ENCODE measurements at regions not wholly inside any gene's neighbourhood (a gene's known extent, or its start where the extent isn't known, plus 50 kb on each side); places are given as distances from the start of the nearest gene placed in this dataset.

DNA sequence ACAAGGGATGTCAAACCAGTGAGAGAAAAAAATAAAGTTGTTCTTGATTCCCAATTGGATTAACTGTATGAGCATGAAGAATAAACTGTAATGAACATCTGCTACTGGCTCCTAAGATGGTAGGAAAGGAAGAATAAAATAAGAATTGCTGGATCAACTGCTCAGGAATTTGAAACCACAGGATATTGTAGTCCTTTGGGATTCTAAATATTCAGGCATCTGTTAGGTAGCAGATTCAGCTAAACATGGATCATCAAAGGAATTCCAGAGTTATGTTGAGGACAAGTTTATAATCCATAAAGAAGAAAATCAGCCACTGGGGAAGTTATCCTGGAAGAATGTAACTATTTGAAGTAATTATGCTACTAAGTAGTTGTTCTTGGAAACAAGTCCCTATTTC lies 65.8 kb downstream of the ISL1 start:
- no peaks in the 10 kb centered on the region for H3K36me3 ChIP-seq (ENCODE audit: control insufficient read depth in 4 of 4, insufficient read depth in 4 of 4, low read length in 4 of 4)
- no peaks in the 10 kb centered on the region for H3K27me3 ChIP-seq (ENCODE audit: control insufficient read depth in 3 of 3, insufficient read depth in 3 of 3, low read length in 2 of 3)
- no peak overlapping the region for H3K27ac ChIP-seq (ENCODE audit: low read depth in 1 of 2, low read length in 1 of 2)
- no peak for TF ChIP-seq CTCF (IDR thresholded peaks at IDR 0.05; ENCODE audit: control extremely low read depth, extremely low read depth)
- no peaks in the 10 kb centered on the region for H3K4me1 ChIP-seq (ENCODE audit: control insufficient read depth in 5 of 5, insufficient read depth in 5 of 5, low read length in 5 of 5)
- DNase-seq (no peak), ATAC-seq (ENCODE audit: insufficient read depth, low FRiP score) (no peak)
- H3K4me3 ChIP-seq, result no peak overlapping the region
- H3K9ac ChIP-seq (ENCODE audit: insufficient read depth in 1 of 2, low read length in 2 of 2), result no peak overlapping the region
- no peaks in the 10 kb centered on the region for H3K9me3 ChIP-seq (ENCODE audit: control insufficient read depth in 4 of 4, insufficient read depth in 3 of 4, low read length in 3 of 4)

DNA sequence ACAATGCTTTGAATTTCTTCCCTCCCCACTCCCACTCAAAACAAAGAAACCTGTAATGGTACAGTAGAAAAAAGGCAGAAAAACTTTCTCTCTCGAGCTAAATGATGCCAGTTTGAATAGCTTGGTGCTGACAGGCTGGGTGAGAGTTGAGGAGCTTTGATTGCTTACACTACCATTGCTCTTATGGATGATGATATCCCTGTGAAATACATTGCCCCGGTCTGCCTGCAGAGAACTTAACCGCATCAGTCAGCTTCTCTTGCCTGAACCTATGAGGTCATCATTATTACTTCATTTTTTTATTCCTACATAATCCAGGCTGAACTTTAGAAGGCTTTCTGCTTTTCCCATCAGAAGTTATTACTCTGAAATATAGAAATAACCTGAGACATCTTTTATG lies 69.3 kb downstream of the ISL1 start:
- ATAC-seq (ENCODE audit: insufficient read depth, low FRiP score), result no peak
- Histone ChIP-seq H3K4me3 (no peak overlapping the region), H3K9ac (ENCODE audit: insufficient read depth in 1 of 2, low read length in 2 of 2) (no peak overlapping the region), H3K27ac (ENCODE audit: low read depth in 1 of 2, low read length in 1 of 2) (no peak overlapping the region), H3K27me3 (ENCODE audit: control insufficient read depth in 3 of 3, insufficient read depth in 3 of 3, low read length in 2 of 3) (no peaks in the 10 kb centered on the region), H3K4me1 (ENCODE audit: control insufficient read depth in 5 of 5, insufficient read depth in 5 of 5, low read length in 5 of 5) (no peaks in the 10 kb centered on the region), H3K9me3 (ENCODE audit: control insufficient read depth in 4 of 4, insufficient read depth in 3 of 4, low read length in 3 of 4) (peaks cover 0 to 3% (median 0%) of the 10 kb centered on the region in 4 donors), H3K36me3 (ENCODE audit: control insufficient read depth in 4 of 4, insufficient read depth in 4 of 4, low read length in 4 of 4) (no peaks in the 10 kb centered on the region)
- no peak for TF ChIP-seq CTCF (IDR thresholded peaks at IDR 0.05; ENCODE audit: control extremely low read depth, extremely low read depth)
- 65 to 85% methylated on average over 3 of the region's 3 CpGs for WGBS, 2 donors
- DNase-seq, result no peak

DNA sequence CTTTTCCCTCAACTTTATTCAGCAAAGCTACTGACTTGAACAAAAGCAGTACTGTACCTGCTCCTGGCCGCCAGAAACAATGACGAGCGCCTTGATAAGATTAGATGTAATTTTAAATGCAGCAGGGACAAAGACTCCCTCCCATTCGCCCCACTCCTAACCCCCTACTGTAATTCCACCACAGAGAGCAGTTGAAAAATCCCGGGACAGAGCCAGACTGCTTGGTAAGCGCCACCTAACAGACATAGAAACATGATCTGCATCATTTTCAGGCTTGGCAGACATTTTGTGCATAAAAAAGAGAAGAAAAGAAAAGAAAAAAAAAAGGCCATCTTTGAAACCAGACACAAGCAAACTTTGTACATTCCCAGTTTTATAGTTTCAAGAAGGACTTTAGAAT lies 81.9 kb downstream of the ISL1 start:
- ATAC-seq (ENCODE audit: insufficient read depth, low FRiP score) (no peak), DNase-seq (peak; percentile 34 to 51 (median 38))
- no peak overlapping the region for H3K4me3 ChIP-seq
- no peaks in the 10 kb centered on the region for H3K36me3 ChIP-seq (ENCODE audit: control insufficient read depth in 4 of 4, insufficient read depth in 4 of 4, low read length in 4 of 4)
- TF ChIP-seq CTCF (IDR thresholded peaks at IDR 0.05; ENCODE audit: control extremely low read depth, extremely low read depth), result no peak
- no peak overlapping the region for H3K9ac ChIP-seq (ENCODE audit: insufficient read depth in 1 of 2, low read length in 2 of 2)
- peaks cover 0 to 7% (median 0%) of the 10 kb centered on the region in 5 donors for H3K4me1 ChIP-seq (ENCODE audit: control insufficient read depth in 5 of 5, insufficient read depth in 5 of 5, low read length in 5 of 5)
- no peak overlapping the region for H3K27ac ChIP-seq (ENCODE audit: low read depth in 1 of 2, low read length in 1 of 2)
- WGBS, 2 donors, result 29 to 36% methylated on average over 6 of the region's 6 CpGs
- no peaks in the 10 kb centered on the region for H3K27me3 ChIP-seq (ENCODE audit: control insufficient read depth in 3 of 3, insufficient read depth in 3 of 3, low read length in 2 of 3)
- no peaks in the 10 kb centered on the region for H3K9me3 ChIP-seq (ENCODE audit: control insufficient read depth in 4 of 4, insufficient read depth in 3 of 4, low read length in 3 of 4)

- no peaks in the 10 kb centered on the region for H3K27me3 ChIP-seq (ENCODE audit: control insufficient read depth in 3 of 3, insufficient read depth in 3 of 3, low read length in 2 of 3)
- H3K9ac ChIP-seq (ENCODE audit: insufficient read depth in 1 of 2, low read length in 2 of 2), result no peak overlapping the region
- H3K4me3 ChIP-seq, result no peak overlapping the region
- WGBS, 2 donors, result 83 to 85% methylated on average over 2 of the region's 2 CpGs
- no peaks in the 10 kb centered on the region for H3K36me3 ChIP-seq (ENCODE audit: control insufficient read depth in 4 of 4, insufficient read depth in 4 of 4, low read length in 4 of 4)
- ATAC-seq (ENCODE audit: insufficient read depth, low FRiP score) (no peak), DNase-seq (no peak)
- TF ChIP-seq CTCF (IDR thresholded peaks at IDR 0.05; ENCODE audit: control extremely low read depth, extremely low read depth), result no peak
- no peaks in the 10 kb centered on the region for H3K9me3 ChIP-seq (ENCODE audit: control insufficient read depth in 4 of 4, insufficient read depth in 3 of 4, low read length in 3 of 4)
- peaks cover 0 to 7% (median 0%) of the 10 kb centered on the region in 5 donors for H3K4me1 ChIP-seq (ENCODE audit: control insufficient read depth in 5 of 5, insufficient read depth in 5 of 5, low read length in 5 of 5)
- H3K27ac ChIP-seq (ENCODE audit: low read depth in 1 of 2, low read length in 1 of 2), result no peak overlapping the region
Measured at GRCh38 chr5:51466214-51466613, 83.0 kb downstream of the ISL1 start.

Measured in lung (tissue), 11 donors.